Esophagus muscularis mucosa (tissue), 4 donors: ENCODE measurements at regions not wholly inside any gene's neighbourhood (a gene's known extent, or its start where the extent isn't known, plus 50 kb on each side); places are given as distances from the start of the nearest gene placed in this dataset.

Experiments used
- EP300 ChIP-seq: sonication (generic); formaldehyde crosslinking; IDR thresholded peaks from one replicate; pipeline ENCODE4 v1.6.1; 2017; ENCODE audit warnings: antibody characterized with exemption
- POLR2A ChIP-seq: fragments of 450-650 bp; IDR thresholded peaks from one replicate; pipeline ENCODE4 v1.6.1; 2017; ENCODE audit warnings: antibody characterized with exemption, moderate library complexity, mild to moderate bottlenecking, low read depth
- TF ChIP-seq, protein P1 (sequence below), 3 experiments: fragments of 200-600 bp in 2 of 3; fragments of 450-650 bp in 1 of 3; sonication (generic) in 2 of 3; IDR thresholded peaks; one replicate each; pipeline ENCODE4 v1.5.1; 2017 to 2019; ENCODE audit warnings: antibody characterized with exemption in 3 of 3, mild to moderate bottlenecking in 2 of 3, moderate library complexity in 1 of 3

DNA sequence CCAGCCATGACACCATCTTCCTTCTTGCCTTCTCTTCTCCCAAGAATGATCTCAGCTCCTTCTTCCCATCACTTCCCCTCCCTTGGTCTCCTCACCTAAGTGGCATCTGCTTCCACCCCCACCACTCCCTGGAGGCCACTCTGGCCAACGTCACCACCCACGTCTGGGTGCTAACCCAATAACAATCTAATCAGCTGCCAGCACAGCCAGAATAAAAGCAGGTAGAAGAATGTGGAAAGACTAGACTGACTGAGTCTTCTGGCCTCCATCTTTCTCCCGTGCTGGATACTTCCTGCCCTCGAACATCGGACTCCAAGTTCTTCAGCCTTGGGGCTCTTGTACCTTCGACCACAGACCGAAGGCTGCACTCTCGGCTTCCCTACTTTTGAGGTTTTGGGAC, 245.3 kb upstream of the CSF3R start:
- TF ChIP-seq, protein P1, sequence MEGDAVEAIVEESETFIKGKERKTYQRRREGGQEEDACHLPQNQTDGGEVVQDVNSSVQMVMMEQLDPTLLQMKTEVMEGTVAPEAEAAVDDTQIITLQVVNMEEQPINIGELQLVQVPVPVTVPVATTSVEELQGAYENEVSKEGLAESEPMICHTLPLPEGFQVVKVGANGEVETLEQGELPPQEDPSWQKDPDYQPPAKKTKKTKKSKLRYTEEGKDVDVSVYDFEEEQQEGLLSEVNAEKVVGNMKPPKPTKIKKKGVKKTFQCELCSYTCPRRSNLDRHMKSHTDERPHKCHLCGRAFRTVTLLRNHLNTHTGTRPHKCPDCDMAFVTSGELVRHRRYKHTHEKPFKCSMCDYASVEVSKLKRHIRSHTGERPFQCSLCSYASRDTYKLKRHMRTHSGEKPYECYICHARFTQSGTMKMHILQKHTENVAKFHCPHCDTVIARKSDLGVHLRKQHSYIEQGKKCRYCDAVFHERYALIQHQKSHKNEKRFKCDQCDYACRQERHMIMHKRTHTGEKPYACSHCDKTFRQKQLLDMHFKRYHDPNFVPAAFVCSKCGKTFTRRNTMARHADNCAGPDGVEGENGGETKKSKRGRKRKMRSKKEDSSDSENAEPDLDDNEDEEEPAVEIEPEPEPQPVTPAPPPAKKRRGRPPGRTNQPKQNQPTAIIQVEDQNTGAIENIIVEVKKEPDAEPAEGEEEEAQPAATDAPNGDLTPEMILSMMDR (IDR thresholded peaks at IDR 0.05) = no peak
- TF ChIP-seq POLR2A (no peak), EP300 (no peak)
